ENCODE measurements at regions not wholly inside any gene's neighbourhood (a gene's known extent, or its start where the extent isn't known, plus 50 kb on each side); places are given as distances from the start of the nearest gene placed in this dataset.

DNA sequence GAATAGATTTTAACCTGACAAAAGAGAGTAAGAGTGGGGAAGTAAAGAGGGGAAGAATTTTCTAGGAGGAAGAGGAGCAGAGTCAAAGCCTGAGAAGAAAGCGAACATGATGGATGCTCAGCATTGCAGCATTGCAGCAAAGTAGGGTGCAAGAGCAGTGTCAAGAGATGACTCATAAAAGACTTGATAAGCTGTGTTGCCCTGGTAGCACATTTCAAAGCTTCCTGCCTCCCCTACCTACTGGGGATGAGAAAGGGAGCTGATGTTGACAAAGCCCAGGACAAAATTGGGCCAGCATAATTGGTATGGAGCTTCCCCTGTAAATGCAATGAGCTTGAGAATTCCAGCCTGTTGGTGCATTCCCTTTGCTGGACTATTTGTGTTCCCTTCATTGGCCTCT lies 121.6 kb upstream of the ST8SIA2 start:
- Mint-ChIP-seq H3K27me3 (ENCODE audit: low read depth, unreplicated experiment) (peaks cover 17% of the 10 kb centered on the region), H3K4me3 (ENCODE audit: unreplicated experiment) (no peak overlapping the region), H3K36me3 (ENCODE audit: low read depth, unreplicated experiment) (no peaks in the 10 kb centered on the region), H3K27ac (ENCODE audit: unreplicated experiment) (no peak overlapping the region), H3K4me1 (ENCODE audit: low read depth, unreplicated experiment) (no peaks in the 10 kb centered on the region), H3K9me3 (ENCODE audit: unreplicated experiment) (no peaks in the 10 kb centered on the region)
- Histone ChIP-seq H3K4me2 (ENCODE audit: low read length) (no peak overlapping the region), H3K9me3 (ENCODE audit: insufficient read depth, low read depth, low read length) (no peaks in the 10 kb centered on the region), H3K27ac (ENCODE audit: low read depth, low read length) (no peak overlapping the region), H3K36me3 (ENCODE audit: insufficient read depth, low read length) (no peaks in the 10 kb centered on the region), H3K4me3 (ENCODE audit: insufficient read depth, low read depth, low read length) (no peak overlapping the region), H3K79me2 (ENCODE audit: insufficient read depth, low read length) (no peaks in the 10 kb centered on the region), H3K9ac (ENCODE audit: low read length) (no peak overlapping the region), H3K27me3 (ENCODE audit: insufficient read depth, low read length) (no peaks in the 10 kb centered on the region), H4K20me1 (ENCODE audit: insufficient read depth, low read length) (no peaks in the 10 kb centered on the region), H2AFZ (ENCODE audit: low read depth, low read length) (no peak overlapping the region), H3K4me1 (ENCODE audit: insufficient read depth, low read length) (no peaks in the 10 kb centered on the region)
- DNase-seq (ENCODE audit: low read depth): no peak
- TF ChIP-seq, protein P1, sequence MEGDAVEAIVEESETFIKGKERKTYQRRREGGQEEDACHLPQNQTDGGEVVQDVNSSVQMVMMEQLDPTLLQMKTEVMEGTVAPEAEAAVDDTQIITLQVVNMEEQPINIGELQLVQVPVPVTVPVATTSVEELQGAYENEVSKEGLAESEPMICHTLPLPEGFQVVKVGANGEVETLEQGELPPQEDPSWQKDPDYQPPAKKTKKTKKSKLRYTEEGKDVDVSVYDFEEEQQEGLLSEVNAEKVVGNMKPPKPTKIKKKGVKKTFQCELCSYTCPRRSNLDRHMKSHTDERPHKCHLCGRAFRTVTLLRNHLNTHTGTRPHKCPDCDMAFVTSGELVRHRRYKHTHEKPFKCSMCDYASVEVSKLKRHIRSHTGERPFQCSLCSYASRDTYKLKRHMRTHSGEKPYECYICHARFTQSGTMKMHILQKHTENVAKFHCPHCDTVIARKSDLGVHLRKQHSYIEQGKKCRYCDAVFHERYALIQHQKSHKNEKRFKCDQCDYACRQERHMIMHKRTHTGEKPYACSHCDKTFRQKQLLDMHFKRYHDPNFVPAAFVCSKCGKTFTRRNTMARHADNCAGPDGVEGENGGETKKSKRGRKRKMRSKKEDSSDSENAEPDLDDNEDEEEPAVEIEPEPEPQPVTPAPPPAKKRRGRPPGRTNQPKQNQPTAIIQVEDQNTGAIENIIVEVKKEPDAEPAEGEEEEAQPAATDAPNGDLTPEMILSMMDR (IDR thresholded peaks at IDR 0.05; ENCODE audit: insufficient read depth, low read depth, low read length): no peak
- no peak for TF ChIP-seq EZH2 (IDR thresholded peaks at IDR 0.05; ENCODE audit: insufficient read depth, low read length)
- no peak for FAIRE-seq

GRCh38 chr15:92273286-92273685 lies 120.4 kb upstream of the ST8SIA2 start:
- DNase-seq (ENCODE audit: low read depth) (no peak), FAIRE-seq (no peak)
- Mint-ChIP-seq H3K4me3 (ENCODE audit: unreplicated experiment) (no peak overlapping the region), H3K36me3 (ENCODE audit: low read depth, unreplicated experiment) (no peaks in the 10 kb centered on the region), H3K4me1 (ENCODE audit: low read depth, unreplicated experiment) (no peaks in the 10 kb centered on the region), H3K27ac (ENCODE audit: unreplicated experiment) (no peak overlapping the region), H3K27me3 (ENCODE audit: low read depth, unreplicated experiment) (peaks cover 13% of the 10 kb centered on the region), H3K9me3 (ENCODE audit: unreplicated experiment) (no peaks in the 10 kb centered on the region)
- H4K20me1 ChIP-seq (ENCODE audit: insufficient read depth, low read length): no peaks in the 10 kb centered on the region
- no peaks in the 10 kb centered on the region for H3K9me3 ChIP-seq (ENCODE audit: insufficient read depth, low read depth, low read length)
- no peaks in the 10 kb centered on the region for H3K79me2 ChIP-seq (ENCODE audit: insufficient read depth, low read length)
- TF ChIP-seq, protein P1 (IDR thresholded peaks at IDR 0.05; ENCODE audit: insufficient read depth, low read depth, low read length): no peak
- TF ChIP-seq EZH2 (IDR thresholded peaks at IDR 0.05; ENCODE audit: insufficient read depth, low read length): no peak
- H3K9ac ChIP-seq (ENCODE audit: low read length): no peak overlapping the region
- H2AFZ ChIP-seq (ENCODE audit: low read depth, low read length): no peak overlapping the region
- no peaks in the 10 kb centered on the region for H3K27me3 ChIP-seq (ENCODE audit: insufficient read depth, low read length)
- H3K27ac ChIP-seq (ENCODE audit: low read depth, low read length): no peak overlapping the region
- no peaks in the 10 kb centered on the region for H3K36me3 ChIP-seq (ENCODE audit: insufficient read depth, low read length)
- no peak overlapping the region for H3K4me3 ChIP-seq (ENCODE audit: insufficient read depth, low read depth, low read length)
- no peak overlapping the region for H3K4me2 ChIP-seq (ENCODE audit: low read length)
- H3K4me1 ChIP-seq (ENCODE audit: insufficient read depth, low read length): no peaks in the 10 kb centered on the region

DNA sequence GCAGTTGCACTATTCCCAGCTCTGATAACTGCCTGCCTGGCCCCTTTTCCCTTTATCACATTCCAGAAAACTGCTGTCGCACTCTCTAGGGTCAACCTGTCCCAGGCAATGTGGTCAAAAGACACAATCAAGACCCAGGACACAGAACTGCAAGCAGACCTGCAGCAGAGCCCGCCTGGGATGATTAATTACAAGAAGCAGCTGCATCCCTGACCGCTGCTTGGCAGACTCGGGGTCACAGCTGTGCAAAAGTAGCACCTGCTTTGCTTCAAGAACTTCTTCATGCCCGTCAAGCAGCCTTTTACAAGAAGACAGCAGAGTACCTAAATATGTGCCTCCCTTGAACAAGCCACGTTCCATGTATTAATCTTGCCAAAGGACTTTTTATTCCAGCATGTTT lies 120.0 kb upstream of the ST8SIA2 start:
- H3K27ac Mint-ChIP-seq (ENCODE audit: unreplicated experiment): no peak overlapping the region
- H3K4me2 ChIP-seq (ENCODE audit: low read length): no peak overlapping the region
- H3K4me1 ChIP-seq (ENCODE audit: insufficient read depth, low read length): no peaks in the 10 kb centered on the region
- H3K79me2 ChIP-seq (ENCODE audit: insufficient read depth, low read length): no peaks in the 10 kb centered on the region
- no peaks in the 10 kb centered on the region for H3K36me3 ChIP-seq (ENCODE audit: insufficient read depth, low read length)
- H4K20me1 ChIP-seq (ENCODE audit: insufficient read depth, low read length): no peaks in the 10 kb centered on the region
- no peaks in the 10 kb centered on the region for H3K36me3 Mint-ChIP-seq (ENCODE audit: low read depth, unreplicated experiment)
- H3K27me3 Mint-ChIP-seq (ENCODE audit: low read depth, unreplicated experiment): peaks cover 13% of the 10 kb centered on the region
- no peak for FAIRE-seq
- H3K9me3 ChIP-seq (ENCODE audit: insufficient read depth, low read depth, low read length): no peaks in the 10 kb centered on the region
- H3K27ac ChIP-seq (ENCODE audit: low read depth, low read length): no peak overlapping the region
- DNase-seq (ENCODE audit: low read depth): no peak
- no peak overlapping the region for H3K9ac ChIP-seq (ENCODE audit: low read length)
- H3K4me1 Mint-ChIP-seq (ENCODE audit: low read depth, unreplicated experiment): no peaks in the 10 kb centered on the region
- no peak overlapping the region for H3K4me3 ChIP-seq (ENCODE audit: insufficient read depth, low read depth, low read length)
- H3K27me3 ChIP-seq (ENCODE audit: insufficient read depth, low read length): no peaks in the 10 kb centered on the region
- TF ChIP-seq, protein P1 (IDR thresholded peaks at IDR 0.05; ENCODE audit: insufficient read depth, low read depth, low read length): no peak
- no peak for TF ChIP-seq EZH2 (IDR thresholded peaks at IDR 0.05; ENCODE audit: insufficient read depth, low read length)
- no peak overlapping the region for H3K4me3 Mint-ChIP-seq (ENCODE audit: unreplicated experiment)
- H3K9me3 Mint-ChIP-seq (ENCODE audit: unreplicated experiment): no peaks in the 10 kb centered on the region
- no peak overlapping the region for H2AFZ ChIP-seq (ENCODE audit: low read depth, low read length)
